ENCODE measurements at regions not wholly inside any gene's neighbourhood (a gene's known extent, or its start where the extent isn't known, plus 50 kb on each side); places are given as distances from the start of the nearest gene placed in this dataset.

DNA sequence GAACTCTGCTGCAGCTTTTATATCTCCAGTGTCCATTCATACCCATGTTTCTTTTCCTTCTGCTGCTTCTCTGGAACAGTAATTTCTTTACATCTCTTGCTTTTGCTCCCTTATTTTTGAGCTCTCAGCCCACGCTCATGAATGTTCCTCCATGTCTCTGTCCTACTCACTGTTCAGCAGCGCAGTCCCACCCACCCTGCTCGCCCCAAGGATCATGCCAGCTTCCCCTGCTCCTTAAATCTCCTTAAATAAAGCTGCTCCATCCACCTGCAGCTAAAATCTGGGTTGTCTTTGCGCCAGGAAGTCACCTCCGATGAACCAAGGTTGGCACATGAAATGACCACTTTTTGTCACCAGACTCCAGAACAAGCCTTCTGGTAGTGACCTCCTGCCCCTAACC lies 201.1 kb upstream of the RGS6 start:
- TF ChIP-seq, protein P1, sequence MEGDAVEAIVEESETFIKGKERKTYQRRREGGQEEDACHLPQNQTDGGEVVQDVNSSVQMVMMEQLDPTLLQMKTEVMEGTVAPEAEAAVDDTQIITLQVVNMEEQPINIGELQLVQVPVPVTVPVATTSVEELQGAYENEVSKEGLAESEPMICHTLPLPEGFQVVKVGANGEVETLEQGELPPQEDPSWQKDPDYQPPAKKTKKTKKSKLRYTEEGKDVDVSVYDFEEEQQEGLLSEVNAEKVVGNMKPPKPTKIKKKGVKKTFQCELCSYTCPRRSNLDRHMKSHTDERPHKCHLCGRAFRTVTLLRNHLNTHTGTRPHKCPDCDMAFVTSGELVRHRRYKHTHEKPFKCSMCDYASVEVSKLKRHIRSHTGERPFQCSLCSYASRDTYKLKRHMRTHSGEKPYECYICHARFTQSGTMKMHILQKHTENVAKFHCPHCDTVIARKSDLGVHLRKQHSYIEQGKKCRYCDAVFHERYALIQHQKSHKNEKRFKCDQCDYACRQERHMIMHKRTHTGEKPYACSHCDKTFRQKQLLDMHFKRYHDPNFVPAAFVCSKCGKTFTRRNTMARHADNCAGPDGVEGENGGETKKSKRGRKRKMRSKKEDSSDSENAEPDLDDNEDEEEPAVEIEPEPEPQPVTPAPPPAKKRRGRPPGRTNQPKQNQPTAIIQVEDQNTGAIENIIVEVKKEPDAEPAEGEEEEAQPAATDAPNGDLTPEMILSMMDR (IDR thresholded peaks at IDR 0.05; ENCODE audit: borderline replicate concordance, extremely low read depth, low read length, poor library complexity, severe bottlenecking) = no peak
- no peak for TF ChIP-seq EZH2 (IDR thresholded peaks at IDR 0.05; ENCODE audit: borderline replicate concordance, low read depth, low read length, severe bottlenecking)

All from DND-41 (cell line).